Chondrocyte (in vitro differentiated cells): ENCODE measurements at regions not wholly inside any gene's neighbourhood (a gene's known extent, or its start where the extent isn't known, plus 50 kb on each side); places are given as distances from the start of the nearest gene placed in this dataset.
"Not testable (repeated sequence)": the region's sequence is repeated elsewhere in the genome, so short reads cannot be mapped to it uniquely, and the experiment has no call there.

Experiments used
- DNase-seq: peaks from one replicate; pipeline ENCODE4 v3.0.0; 2021; ENCODE audit warnings: mixed read lengths, low spot score
- H3K27ac Mint-ChIP-seq: one replicate; pipeline ENCODE4 v1.8.0; 2021; ENCODE audit warnings: mild to moderate bottlenecking, moderate library complexity, mixed read lengths; ENCODE audit not compliant: unreplicated experiment
- H3K27me3 Mint-ChIP-seq: 2 replicates; pipeline ENCODE4 v1.8.0; 2021; ENCODE audit warnings: low read depth, mixed read lengths
- H3K36me3 Mint-ChIP-seq: 2 replicates; pipeline ENCODE4 v1.8.0; 2021; ENCODE audit warnings: low read depth, mixed read lengths
- H3K4me1 Mint-ChIP-seq: 2 replicates; pipeline ENCODE4 v1.8.0; 2021; ENCODE audit warnings: low read depth, mild to moderate bottlenecking, mixed read lengths
- H3K4me3 Mint-ChIP-seq: one replicate; pipeline ENCODE4 v1.8.0; 2021; ENCODE audit warnings: mild to moderate bottlenecking, moderate library complexity, mixed read lengths; ENCODE audit not compliant: unreplicated experiment
- H3K9me3 Mint-ChIP-seq: 2 replicates; pipeline ENCODE4 v1.8.0; 2021; ENCODE audit warnings: low read depth, mixed read lengths
- TF ChIP-seq, protein P1 (sequence below): fragments of 200-600 bp; sonication (generic); IDR thresholded peaks from 2 replicates; pipeline ENCODE4 v1.5.0; 2021; ENCODE audit warnings: antibody characterized with exemption, mild to moderate bottlenecking, moderate library complexity

GRCh38 chr4:157700898-157701694 lies 471.7 kb downstream of the GASK1B start:
- no peaks in the 10 kb centered on the region for H3K36me3 Mint-ChIP-seq
- H3K27ac Mint-ChIP-seq, result peak overlapping the region; percentile 3
- DNase-seq, result no peak
- H3K4me3 Mint-ChIP-seq, result no peak overlapping the region
- H3K4me1 Mint-ChIP-seq, result peaks cover 20% of the 10 kb centered on the region
- no peaks in the 10 kb centered on the region for H3K27me3 Mint-ChIP-seq
- H3K9me3 Mint-ChIP-seq, result no peaks in the 10 kb centered on the region
- TF ChIP-seq, protein P1, sequence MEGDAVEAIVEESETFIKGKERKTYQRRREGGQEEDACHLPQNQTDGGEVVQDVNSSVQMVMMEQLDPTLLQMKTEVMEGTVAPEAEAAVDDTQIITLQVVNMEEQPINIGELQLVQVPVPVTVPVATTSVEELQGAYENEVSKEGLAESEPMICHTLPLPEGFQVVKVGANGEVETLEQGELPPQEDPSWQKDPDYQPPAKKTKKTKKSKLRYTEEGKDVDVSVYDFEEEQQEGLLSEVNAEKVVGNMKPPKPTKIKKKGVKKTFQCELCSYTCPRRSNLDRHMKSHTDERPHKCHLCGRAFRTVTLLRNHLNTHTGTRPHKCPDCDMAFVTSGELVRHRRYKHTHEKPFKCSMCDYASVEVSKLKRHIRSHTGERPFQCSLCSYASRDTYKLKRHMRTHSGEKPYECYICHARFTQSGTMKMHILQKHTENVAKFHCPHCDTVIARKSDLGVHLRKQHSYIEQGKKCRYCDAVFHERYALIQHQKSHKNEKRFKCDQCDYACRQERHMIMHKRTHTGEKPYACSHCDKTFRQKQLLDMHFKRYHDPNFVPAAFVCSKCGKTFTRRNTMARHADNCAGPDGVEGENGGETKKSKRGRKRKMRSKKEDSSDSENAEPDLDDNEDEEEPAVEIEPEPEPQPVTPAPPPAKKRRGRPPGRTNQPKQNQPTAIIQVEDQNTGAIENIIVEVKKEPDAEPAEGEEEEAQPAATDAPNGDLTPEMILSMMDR, result no peak

DNA sequence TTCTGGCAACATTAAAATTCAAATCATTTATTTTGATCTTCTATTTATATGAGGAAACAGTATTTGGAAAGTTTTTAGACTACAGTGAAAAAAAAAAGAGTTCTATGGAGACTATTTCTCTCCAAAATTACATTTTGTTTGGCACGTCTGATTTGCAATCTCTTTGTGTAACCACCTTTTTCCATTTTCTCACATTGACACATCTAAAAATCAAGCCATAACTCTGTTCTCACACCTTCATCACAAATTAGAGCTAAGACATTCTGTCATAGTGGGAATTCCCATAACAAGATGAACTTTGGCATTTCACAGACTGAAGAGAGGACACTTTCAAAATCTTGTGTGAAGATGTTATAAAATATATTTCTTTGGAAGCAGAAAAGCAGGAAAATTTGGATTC lies 468.9 kb downstream of the GRIA2 start:
- no peaks in the 10 kb centered on the region for H3K9me3 Mint-ChIP-seq
- no peak for DNase-seq
- TF ChIP-seq, protein P1, result no peak
- no peak overlapping the region for H3K4me3 Mint-ChIP-seq
- H3K27me3 Mint-ChIP-seq, result peaks cover 8% of the 10 kb centered on the region
- H3K27ac Mint-ChIP-seq, result no peak overlapping the region
- H3K36me3 Mint-ChIP-seq, result no peaks in the 10 kb centered on the region
- no peaks in the 10 kb centered on the region for H3K4me1 Mint-ChIP-seq

- H3K9me3 Mint-ChIP-seq, result peaks cover 2% of the 10 kb centered on the region
- TF ChIP-seq, protein P1, result no peak
- no peaks in the 10 kb centered on the region for H3K4me1 Mint-ChIP-seq
- DNase-seq, result no peak
- H3K27ac Mint-ChIP-seq, result no peak overlapping the region
- H3K4me3 Mint-ChIP-seq, result no peak overlapping the region
- H3K36me3 Mint-ChIP-seq, result no peaks in the 10 kb centered on the region
- peaks cover 11% of the 10 kb centered on the region for H3K27me3 Mint-ChIP-seq
Measured at GRCh38 chr4:157687971-157688370, 467.4 kb downstream of the GRIA2 start.

- not testable (repeated sequence) for H3K27me3 Mint-ChIP-seq, DNase-seq, H3K4me3 Mint-ChIP-seq, H3K27ac Mint-ChIP-seq, H3K36me3 Mint-ChIP-seq, H3K4me1 Mint-ChIP-seq
- peaks cover 20% of the 10 kb centered on the region for H3K9me3 Mint-ChIP-seq
Measured at GRCh38 chr4:157679326-157679725, 458.8 kb downstream of the GRIA2 start.

DNA sequence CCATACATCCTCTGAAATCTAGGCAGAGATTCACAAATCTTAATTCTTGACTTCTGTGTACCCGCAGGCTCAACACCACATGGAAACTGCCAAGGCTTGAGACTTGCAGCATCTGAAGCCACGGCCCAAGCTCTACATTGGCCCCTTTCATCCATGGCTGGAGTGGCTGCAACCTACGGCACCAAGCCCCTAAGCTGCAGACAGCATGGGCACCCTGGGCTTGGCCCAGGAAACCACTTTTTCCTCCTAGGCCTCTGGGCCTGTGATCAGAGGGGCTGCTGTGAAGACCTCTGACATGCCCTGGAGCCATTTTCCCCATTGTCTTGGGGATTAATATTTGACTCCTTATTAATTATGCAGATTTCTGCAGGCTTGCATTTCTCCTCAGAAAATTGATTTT lies 457.9 kb downstream of the GRIA2 start:
- H3K36me3 Mint-ChIP-seq, result peaks cover 6% of the 10 kb centered on the region
- H3K4me1 Mint-ChIP-seq, result peaks cover 9% of the 10 kb centered on the region
- DNase-seq, result no peak
- no peak overlapping the region for H3K27ac Mint-ChIP-seq
- TF ChIP-seq, protein P1, result no peak
- H3K9me3 Mint-ChIP-seq, result peaks cover 19% of the 10 kb centered on the region
- no peak overlapping the region for H3K4me3 Mint-ChIP-seq
- H3K27me3 Mint-ChIP-seq, result peaks cover under 1% of the 10 kb centered on the region

- H3K4me3 Mint-ChIP-seq, result no peak overlapping the region
- H3K27me3 Mint-ChIP-seq, result no peaks in the 10 kb centered on the region
- no peak for DNase-seq
- peaks cover 6% of the 10 kb centered on the region for H3K36me3 Mint-ChIP-seq
- peaks cover 26% of the 10 kb centered on the region for H3K9me3 Mint-ChIP-seq
- TF ChIP-seq, protein P1, result no peak
- H3K27ac Mint-ChIP-seq, result no peak overlapping the region
- H3K4me1 Mint-ChIP-seq, result peaks cover 9% of the 10 kb centered on the region
Measured at GRCh38 chr4:157674699-157675098, 454.2 kb downstream of the GRIA2 start.
